GM21526 (cell line): ENCODE measurements at regions not wholly inside any gene's neighbourhood (a gene's known extent, or its start where the extent isn't known, plus 50 kb on each side); places are given as distances from the start of the nearest gene placed in this dataset.

Source experiments
- ATAC-seq: cut with Tn5 transposase; IDR thresholded peaks from one replicate; pipeline ENCODE4 v1.9.1; 2021; ENCODE audit warnings: moderate library complexity; ENCODE audit not compliant: unreplicated experiment, low FRiP score

GRCh38 chr4:156505341-156505955 is 466.2 kb downstream of the PDGFC start:
- no peak for ATAC-seq

DNA sequence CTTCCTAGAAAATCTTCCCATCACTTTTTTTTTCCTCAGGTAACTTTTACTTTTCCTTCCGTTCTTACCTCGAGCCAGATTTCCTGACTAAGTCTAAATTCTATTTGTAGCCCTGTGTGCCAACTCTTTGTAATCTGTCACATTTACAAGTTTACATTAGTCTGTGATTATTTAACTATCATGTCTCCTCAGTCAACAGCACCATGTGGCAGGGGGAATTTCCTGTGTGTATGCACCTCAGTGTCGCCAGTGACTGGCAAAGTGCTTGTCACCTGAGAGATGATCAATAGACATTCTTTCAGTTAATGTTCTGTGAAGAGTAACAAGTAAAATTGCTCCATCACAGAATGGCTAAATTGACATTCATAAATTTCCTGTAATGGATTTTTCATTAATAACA is 468.5 kb downstream of the PDGFC start:
- ATAC-seq = no peak

DNA sequence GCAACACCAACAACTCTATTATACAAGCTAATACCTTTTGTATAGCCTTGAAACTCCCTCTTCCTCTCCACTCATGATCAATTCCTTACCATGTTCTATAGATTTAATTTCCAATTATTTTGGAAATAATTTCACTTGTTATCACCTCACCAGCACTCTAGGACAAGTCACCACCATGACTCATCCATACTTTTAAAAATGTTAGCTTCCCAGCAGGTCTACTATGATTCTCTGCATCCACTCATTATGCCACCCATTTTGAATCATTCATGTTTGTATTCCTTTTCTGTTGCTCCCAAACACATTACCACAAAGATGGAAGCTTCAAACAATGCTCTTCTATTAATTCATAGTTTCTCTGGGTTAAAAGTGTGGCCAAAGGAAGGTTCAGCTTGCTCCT is 469.6 kb downstream of the PDGFC start:
- no peak for ATAC-seq

GRCh38 chr4:156499684-156500083 is 471.9 kb downstream of the PDGFC start:
- no peak for ATAC-seq

GRCh38 chr4:156497486-156497885 is 474.1 kb downstream of the PDGFC start:
- no peak for ATAC-seq

- ATAC-seq = no peak
Observed at GRCh38 chr4:156496797-156497196, 474.8 kb downstream of the PDGFC start.

DNA sequence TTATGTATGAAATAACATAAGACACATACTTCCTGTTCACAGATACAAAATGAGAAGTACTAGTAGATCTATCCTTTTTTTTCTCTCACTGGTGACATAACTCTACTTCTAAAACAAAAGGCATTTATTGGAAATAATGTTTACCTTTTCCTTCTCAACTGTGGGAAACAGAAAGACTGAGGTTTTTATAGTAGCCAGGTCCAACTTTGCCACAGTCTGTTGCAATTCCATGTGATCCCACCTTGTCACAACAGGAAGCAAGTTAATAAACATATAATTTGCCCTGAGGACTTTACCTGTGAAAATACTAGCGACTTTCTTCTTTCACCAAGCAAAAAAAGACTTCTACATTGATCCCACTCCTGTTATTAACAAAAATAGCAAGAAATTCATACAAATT is 475.8 kb downstream of the PDGFC start:
- ATAC-seq = no peak

DNA sequence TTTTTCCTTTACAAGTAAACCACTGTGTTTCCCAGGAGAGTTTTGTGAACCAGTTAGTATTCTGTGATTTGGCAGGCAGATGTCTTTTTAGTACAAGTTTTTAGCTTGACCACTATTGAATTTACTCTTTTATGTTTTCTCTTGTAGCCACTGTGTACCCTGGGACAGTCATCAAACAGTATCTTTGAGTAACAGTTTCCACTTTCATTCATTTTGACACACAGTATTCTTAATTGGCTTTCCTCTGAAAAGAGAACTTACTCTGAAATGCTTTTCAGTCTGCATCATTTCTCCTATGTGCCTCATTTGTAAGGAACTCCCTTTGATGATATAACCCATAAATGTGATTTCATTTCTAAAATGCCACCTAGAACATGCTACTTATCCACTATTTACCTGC is 476.5 kb downstream of the PDGFC start:
- no peak for ATAC-seq

- no peak for ATAC-seq
Observed at GRCh38 chr4:156493858-156494257, 477.7 kb downstream of the PDGFC start.

GRCh38 chr4:156487107-156487506 is 484.5 kb downstream of the PDGFC start:
- no peak for ATAC-seq

DNA sequence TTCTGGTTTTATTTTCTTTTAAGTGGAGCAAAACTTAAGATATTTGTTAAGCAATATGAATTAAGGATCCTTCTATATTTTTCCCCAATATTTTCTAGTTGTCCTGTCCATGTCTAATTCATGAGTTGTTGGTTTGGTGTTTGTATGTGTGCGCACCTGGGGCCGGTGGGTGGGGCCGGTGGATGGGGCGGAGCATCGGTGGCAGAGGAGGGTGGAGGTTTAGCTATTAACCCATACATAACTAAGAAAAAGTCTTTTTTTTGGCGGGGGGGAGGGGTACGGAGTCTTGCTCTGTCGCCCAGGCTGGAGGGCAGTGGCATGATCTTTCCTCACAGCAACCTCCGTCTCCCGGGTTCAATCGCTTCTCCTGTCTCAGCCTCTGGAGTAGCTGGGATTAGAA is 489.8 kb downstream of the PDGFC start:
- ATAC-seq = no peak

DNA sequence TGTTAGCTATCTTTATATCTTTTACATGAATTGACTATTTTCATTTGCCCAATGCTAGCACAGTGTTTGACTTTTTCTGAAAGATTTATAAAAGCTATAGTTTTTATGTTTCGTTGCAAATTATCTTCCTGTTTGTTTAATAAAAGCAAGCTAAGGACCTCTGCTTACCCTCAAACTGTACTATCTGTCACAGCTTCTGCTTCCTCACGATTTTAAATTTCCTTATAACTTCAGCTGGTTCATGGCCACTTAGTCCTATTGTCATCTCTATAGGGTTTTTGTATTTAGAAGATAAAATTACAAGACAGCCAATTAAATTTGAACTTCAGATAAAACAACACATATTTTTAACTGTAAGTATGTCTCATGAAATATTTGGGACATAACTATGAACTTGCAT is 494.0 kb downstream of the PDGFC start:
- no peak for ATAC-seq

GRCh38 chr4:156476359-156476758 is 495.2 kb downstream of the PDGFC start:
- no peak for ATAC-seq

DNA sequence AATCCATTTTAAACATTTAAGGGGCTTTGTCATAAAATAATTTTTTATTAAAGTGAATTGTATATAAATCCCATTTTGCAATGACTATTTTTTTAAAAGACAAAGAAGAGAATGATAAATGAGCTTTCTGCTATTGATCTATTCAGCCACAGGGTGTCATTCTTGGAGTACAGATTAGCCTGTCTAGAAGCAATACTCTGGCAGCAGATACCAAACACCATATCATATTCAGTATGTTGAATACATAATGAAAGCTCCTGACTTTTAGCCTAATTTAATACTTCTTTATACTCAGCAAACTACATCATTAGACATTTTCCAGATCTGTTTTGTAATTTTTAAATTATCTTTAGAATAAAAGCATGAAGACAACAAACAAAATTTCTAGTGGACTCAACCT is 496.3 kb downstream of the PDGFC start:
- no peak for ATAC-seq

- peak; percentile 57 for ATAC-seq
Observed at GRCh38 chr4:156473151-156473550, 498.4 kb downstream of the PDGFC start.

GRCh38 chr4:156472624-156473023 is 499.0 kb downstream of the PDGFC start:
- ATAC-seq = no peak

DNA sequence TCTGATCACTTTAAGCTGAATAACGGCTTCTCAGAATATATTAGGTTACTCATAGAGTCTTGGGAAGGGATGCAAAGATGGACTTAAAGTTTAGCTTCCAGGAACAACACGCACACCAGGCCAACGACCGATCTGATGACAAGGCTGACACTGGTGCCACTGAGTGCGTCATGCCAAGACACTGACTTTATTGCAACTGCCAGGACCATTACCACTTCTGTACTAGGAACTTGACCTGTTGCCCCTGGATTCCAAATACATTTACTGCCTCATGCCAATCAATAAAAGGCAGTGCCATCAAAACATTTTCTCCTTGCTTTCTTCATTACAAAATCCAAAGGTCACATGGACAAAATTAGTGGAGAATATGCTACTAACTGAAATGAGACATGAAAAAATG is 505.9 kb upstream of the CTSO start:
- no peak for ATAC-seq

GRCh38 chr4:156456830-156457229 is 503.2 kb upstream of the CTSO start:
- no peak for ATAC-seq

DNA sequence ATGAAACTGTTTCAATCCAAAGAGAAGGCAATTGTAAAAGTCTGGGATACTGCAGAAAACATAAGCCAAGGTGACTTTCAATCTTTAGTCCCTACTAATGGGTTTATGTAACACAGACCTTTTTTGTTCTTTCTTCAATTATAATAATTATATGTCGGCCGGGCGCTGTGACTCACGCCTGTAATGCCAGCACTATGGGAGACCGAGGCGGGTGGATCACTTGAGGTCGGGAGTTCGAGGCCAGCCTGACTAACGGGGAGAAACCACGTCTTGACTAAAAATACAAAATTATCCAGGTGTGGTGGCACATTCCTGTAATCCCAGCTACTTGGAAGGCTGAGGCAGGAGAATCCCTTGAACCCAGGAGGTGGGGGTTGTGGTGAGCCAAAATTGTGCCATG is 489.8 kb upstream of the CTSO start:
- no peak for ATAC-seq

- no peak for ATAC-seq
Observed at GRCh38 chr4:156442912-156443311, 489.2 kb upstream of the CTSO start.

GRCh38 chr4:156439576-156440200 is 486.0 kb upstream of the CTSO start:
- no peak for ATAC-seq

DNA sequence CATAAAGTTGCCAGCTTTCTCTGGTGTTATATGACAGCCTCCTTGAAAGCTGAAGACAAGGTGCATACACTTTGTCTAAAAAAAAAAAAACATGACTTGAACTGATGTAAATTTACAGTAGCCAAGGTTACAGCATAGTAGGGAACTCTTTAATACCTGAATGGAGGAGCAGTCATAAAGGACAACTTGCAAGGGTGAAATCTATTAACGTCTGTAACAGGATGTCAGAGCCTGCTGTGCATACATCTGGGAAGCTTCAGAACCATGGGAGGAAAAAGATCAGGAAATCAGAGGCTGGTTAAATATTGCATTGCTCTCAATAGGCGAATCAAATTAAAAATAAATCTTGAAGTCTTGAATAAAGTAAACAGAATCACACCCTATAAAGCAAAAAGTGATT is 484.0 kb upstream of the CTSO start:
- no peak for ATAC-seq

- ATAC-seq = no peak
Observed at GRCh38 chr4:156422576-156422975, 468.9 kb upstream of the CTSO start.
